ENCODE measurements at regions not wholly inside any gene's neighbourhood (a gene's known extent, or its start where the extent isn't known, plus 50 kb on each side); places are given as distances from the start of the nearest gene placed in this dataset.

DNA sequence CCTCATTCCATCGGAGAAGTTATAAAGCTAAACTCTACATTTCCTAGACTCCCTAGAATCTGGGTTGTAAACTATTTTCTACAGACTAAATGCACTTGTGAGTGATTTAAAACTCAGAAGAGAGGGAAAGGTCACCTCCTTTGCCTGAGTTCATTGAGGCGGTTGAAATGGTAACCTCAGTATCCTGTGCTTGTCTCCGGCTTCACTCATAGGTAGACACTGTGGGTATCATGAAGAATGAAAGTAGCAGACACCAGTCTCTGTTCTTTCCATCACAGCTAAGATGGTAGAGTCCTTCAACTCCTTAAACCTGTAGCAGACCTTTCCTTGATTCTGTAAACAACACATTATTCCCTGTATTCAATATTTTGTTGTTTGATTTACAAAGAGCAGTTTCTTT lies 291.3 kb upstream of the ANKRD50 start:
- TF ChIP-seq CTCF (IDR thresholded peaks at IDR 0.05) (no peak), ZFX (IDR thresholded peaks at IDR 0.05; ENCODE audit: borderline replicate concordance) (no peak)
